ENCODE measurements at regions not wholly inside any gene's neighbourhood (a gene's known extent, or its start where the extent isn't known, plus 50 kb on each side); places are given as distances from the start of the nearest gene placed in this dataset.
A peak's percentile ranks its signal among the peaks of the same experiment; 100 is the strongest.

DNA sequence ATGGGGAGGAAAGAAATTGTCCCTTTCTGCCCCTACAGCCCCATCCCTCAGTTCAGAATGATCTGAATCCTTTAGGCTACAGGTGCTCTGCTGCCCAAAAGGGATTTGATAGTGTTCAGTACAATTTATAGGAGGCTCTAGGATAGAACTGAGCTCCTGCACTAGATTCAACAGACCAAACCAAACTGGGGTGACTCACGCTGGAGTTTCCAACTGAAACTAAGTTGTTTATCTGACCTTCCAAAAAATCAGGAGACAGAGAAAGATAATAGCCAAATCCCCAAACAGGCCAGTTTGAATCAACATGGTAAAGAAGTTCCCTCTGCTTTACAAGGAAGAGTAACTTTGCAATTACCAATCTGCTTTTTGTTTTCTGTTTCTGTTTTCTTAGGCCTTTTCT, 72.7 kb upstream of the MBOAT2 start:
- no peak for DNase-seq

DNA sequence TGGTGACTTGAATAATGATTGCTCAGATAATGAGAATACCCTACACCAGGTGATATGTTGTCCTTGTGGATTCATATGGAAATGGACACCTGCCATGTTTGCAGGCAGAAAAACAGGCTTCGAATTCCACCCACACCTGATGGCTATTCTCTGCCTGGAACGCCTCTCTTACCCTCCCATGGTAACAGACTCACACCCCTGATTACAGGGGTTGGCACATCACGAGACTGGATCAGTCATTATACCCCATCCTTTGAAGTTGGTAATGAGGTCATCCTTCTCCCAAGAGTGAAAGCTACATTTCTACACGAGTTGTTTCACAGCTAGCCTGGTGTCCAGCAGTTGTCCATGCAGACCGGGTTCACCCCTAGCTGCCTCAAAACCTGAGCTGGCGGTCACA, 71.4 kb upstream of the MBOAT2 start:
- no peak for DNase-seq

GRCh38 chr2:9071584-9072124, 68.2 kb upstream of the MBOAT2 start:
- no peak for DNase-seq

DNA sequence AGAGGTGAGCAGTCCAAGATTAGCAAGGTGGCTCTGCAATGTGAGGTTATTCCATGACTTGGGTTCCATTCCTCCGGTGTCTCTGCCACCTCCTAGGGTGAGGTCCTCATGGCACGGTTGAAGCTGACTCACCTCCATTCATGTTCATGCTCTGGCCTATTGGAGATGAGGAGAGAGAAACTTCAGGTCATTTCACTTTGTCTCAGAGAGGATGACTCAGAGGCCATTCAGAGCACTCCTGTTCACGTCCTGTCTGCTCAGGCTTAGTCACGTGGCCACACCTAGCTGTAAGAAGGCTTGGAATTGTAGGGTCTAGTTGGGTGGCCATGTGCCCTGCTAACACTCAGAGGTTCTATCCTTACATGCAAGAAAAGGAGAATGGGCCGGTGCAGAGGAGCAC, 67.5 kb upstream of the MBOAT2 start:
- DNase-seq = no peak

DNA sequence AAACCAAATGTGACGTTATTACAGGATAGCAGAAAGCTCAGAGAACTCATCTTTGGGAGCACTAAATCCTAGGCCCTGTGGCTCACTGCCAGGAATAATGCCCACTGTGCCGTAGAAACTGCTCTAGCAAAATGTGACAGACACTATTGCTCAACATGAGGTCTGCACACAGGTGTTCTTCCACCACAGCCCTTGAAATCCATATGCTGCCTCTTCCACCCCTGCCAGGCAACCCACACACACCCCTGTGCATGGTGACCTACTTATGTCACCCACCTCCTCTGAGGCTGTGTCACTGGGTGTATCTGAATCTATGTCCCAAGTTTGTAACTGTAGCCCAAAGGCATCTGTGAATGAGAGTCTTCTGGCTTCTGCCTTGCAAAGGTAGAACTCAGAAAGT, 66.1 kb upstream of the MBOAT2 start:
- DNase-seq = no peak

- no peak for DNase-seq
These were observed 62.4 kb upstream of the MBOAT2 start for GRCh38 chr2:9065901-9066300.

DNA sequence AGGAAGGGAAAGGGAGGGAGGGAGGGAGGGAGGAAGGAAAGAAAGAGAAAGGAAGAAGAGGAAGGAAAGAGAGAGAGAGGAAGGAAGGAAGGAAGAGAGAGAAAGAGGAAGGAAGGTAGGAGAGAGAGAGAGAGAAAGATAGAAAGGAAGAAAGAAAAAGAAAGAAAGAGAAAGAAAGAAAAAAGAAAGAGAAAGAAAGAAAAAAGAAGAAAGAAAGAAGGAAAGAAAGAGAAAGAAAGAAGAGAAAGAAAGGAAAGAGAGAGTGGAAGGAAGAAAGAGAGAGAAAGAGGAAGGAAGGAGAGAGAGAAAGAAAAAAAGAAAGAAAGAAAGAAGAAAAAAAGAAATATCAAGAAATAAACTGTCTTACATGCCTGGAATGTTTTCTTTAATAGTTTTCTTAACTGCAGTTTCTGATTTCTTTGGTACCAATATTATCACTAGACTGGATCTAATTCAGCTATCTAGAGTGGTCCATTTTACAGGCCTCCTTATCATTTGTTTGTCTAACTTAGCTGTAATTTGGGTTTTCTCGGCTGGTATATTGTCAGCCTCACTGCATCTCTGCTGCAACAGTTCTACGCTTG, 59.6 kb upstream of the MBOAT2 start:
- DNase-seq = no peak

DNA sequence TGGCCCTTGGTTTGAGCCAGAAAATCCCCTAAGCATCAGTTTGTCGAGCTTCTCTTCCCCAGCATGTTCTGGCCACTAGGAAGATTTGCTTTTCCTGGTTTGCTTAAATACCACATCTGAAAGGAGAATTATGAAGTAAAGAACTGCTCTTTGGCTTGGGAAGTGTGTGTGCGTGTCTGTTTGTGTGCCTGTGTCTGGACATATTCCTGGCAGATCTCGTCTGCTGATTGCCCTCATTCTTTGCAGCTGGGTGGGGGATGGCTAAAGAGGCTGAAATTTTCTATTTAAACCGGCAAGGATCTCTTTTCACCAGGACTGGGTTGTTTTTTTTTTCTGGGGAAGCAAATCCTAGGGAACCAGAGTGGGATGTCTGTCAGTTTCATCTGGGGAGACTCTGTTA, 57.3 kb upstream of the MBOAT2 start:
- no peak for DNase-seq

GRCh38 chr2:9057939-9058761, 54.7 kb upstream of the MBOAT2 start:
- no peak for DNase-seq

DNA sequence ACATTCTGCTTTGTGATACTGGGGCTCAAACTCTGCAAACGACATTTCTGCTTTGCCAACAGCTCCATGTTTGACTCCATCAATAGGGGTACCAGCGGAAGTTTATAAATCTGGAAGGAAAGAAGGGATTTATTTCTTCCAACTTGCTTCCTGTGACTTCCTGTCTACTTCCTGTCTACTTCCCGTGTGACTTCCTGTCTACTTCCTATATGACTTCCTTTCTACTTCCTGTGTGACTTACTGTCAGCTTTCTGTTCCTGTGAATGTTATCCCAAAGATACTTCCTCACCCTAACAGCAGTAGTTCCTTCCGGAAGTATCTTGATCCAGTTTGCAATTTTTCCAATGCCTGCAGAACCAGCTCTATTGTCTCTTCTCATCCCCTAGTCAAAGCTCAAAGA, 52.0 kb upstream of the MBOAT2 start:
- no peak for DNase-seq

DNA sequence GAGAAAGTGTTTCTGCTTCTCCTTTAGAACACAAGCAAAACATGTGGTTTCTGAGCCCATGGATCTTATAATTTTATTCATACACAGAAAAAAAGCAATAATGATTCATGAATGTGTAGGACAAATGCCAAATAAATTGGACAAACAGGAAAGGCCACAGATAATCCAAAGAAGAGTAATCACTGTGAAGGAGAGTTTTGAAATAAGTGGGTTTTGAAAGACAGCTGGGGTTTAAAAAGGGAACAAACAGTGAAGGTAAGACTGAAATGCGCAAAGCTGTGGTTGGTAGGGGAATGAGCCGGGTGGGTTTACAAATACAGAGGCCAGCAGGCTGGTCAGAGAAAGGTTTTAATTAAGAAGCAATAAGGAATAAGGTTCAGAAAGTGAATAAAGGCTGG, 50.0 kb upstream of the MBOAT2 start:
- DNase-seq = peak; percentile 56
